ENCODE measurements at regions not wholly inside any gene's neighbourhood (a gene's known extent, or its start where the extent isn't known, plus 50 kb on each side); places are given as distances from the start of the nearest gene placed in this dataset.

GRCh38 chr5:67969631-67970030, 245.9 kb upstream of the PIK3R1 start:
- no peaks in the 10 kb centered on the region for H3K36me3 ChIP-seq (ENCODE audit: control insufficient read depth, insufficient read depth, low read length)
- H3K9ac ChIP-seq (ENCODE audit: low read depth, low read length): no peak overlapping the region
- H3K9me3 ChIP-seq (ENCODE audit: control insufficient read depth, insufficient read depth, low read length): no peaks in the 10 kb centered on the region
- no peak overlapping the region for H3K27ac ChIP-seq (ENCODE audit: low read depth, low read length)
- H3K4me3 ChIP-seq (ENCODE audit: low read depth, low read length): no peak overlapping the region
- no peaks in the 10 kb centered on the region for H3K4me1 ChIP-seq (ENCODE audit: control insufficient read depth, insufficient read depth, low read length)
- no peaks in the 10 kb centered on the region for H3K27me3 ChIP-seq (ENCODE audit: control insufficient read depth, insufficient read depth, low read length)

GRCh38 chr5:67969176-67969575, 246.4 kb upstream of the PIK3R1 start:
- Histone ChIP-seq H3K9ac (ENCODE audit: low read depth, low read length) (no peak overlapping the region), H3K4me3 (ENCODE audit: low read depth, low read length) (no peak overlapping the region), H3K4me1 (ENCODE audit: control insufficient read depth, insufficient read depth, low read length) (no peaks in the 10 kb centered on the region), H3K27ac (ENCODE audit: low read depth, low read length) (no peak overlapping the region), H3K9me3 (ENCODE audit: control insufficient read depth, insufficient read depth, low read length) (no peaks in the 10 kb centered on the region), H3K36me3 (ENCODE audit: control insufficient read depth, insufficient read depth, low read length) (no peaks in the 10 kb centered on the region), H3K27me3 (ENCODE audit: control insufficient read depth, insufficient read depth, low read length) (no peaks in the 10 kb centered on the region)

GRCh38 chr5:67966712-67967111, 248.8 kb upstream of the PIK3R1 start:
- Histone ChIP-seq H3K4me3 (ENCODE audit: low read depth, low read length) (no peak overlapping the region), H3K9ac (ENCODE audit: low read depth, low read length) (no peak overlapping the region), H3K27ac (ENCODE audit: low read depth, low read length) (no peak overlapping the region), H3K36me3 (ENCODE audit: control insufficient read depth, insufficient read depth, low read length) (no peaks in the 10 kb centered on the region), H3K9me3 (ENCODE audit: control insufficient read depth, insufficient read depth, low read length) (no peaks in the 10 kb centered on the region), H3K4me1 (ENCODE audit: control insufficient read depth, insufficient read depth, low read length) (no peaks in the 10 kb centered on the region), H3K27me3 (ENCODE audit: control insufficient read depth, insufficient read depth, low read length) (no peaks in the 10 kb centered on the region)

- Histone ChIP-seq H3K4me3 (ENCODE audit: low read depth, low read length) (no peak overlapping the region), H3K9ac (ENCODE audit: low read depth, low read length) (no peak overlapping the region), H3K27me3 (ENCODE audit: control insufficient read depth, insufficient read depth, low read length) (no peaks in the 10 kb centered on the region), H3K4me1 (ENCODE audit: control insufficient read depth, insufficient read depth, low read length) (peaks cover 5% of the 10 kb centered on the region), H3K36me3 (ENCODE audit: control insufficient read depth, insufficient read depth, low read length) (no peaks in the 10 kb centered on the region), H3K9me3 (ENCODE audit: control insufficient read depth, insufficient read depth, low read length) (no peaks in the 10 kb centered on the region), H3K27ac (ENCODE audit: low read depth, low read length) (no peak overlapping the region)
These were observed 250.9 kb upstream of the PIK3R1 start for GRCh38 chr5:67964619-67965018.

- no peaks in the 10 kb centered on the region for H3K36me3 ChIP-seq (ENCODE audit: control insufficient read depth, insufficient read depth, low read length)
- H3K9ac ChIP-seq (ENCODE audit: low read depth, low read length): no peak overlapping the region
- H3K9me3 ChIP-seq (ENCODE audit: control insufficient read depth, insufficient read depth, low read length): no peaks in the 10 kb centered on the region
- no peak overlapping the region for H3K4me3 ChIP-seq (ENCODE audit: low read depth, low read length)
- peaks cover 5% of the 10 kb centered on the region for H3K4me1 ChIP-seq (ENCODE audit: control insufficient read depth, insufficient read depth, low read length)
- no peaks in the 10 kb centered on the region for H3K27me3 ChIP-seq (ENCODE audit: control insufficient read depth, insufficient read depth, low read length)
- H3K27ac ChIP-seq (ENCODE audit: low read depth, low read length): no peak overlapping the region
These were observed 251.6 kb upstream of the PIK3R1 start for GRCh38 chr5:67963789-67964519.

GRCh38 chr5:67960939-67961338, 254.6 kb upstream of the PIK3R1 start:
- H3K36me3 ChIP-seq (ENCODE audit: control insufficient read depth, insufficient read depth, low read length): no peaks in the 10 kb centered on the region
- no peaks in the 10 kb centered on the region for H3K27me3 ChIP-seq (ENCODE audit: control insufficient read depth, insufficient read depth, low read length)
- H3K4me3 ChIP-seq (ENCODE audit: low read depth, low read length): no peak overlapping the region
- no peak overlapping the region for H3K9ac ChIP-seq (ENCODE audit: low read depth, low read length)
- no peaks in the 10 kb centered on the region for H3K9me3 ChIP-seq (ENCODE audit: control insufficient read depth, insufficient read depth, low read length)
- no peak overlapping the region for H3K27ac ChIP-seq (ENCODE audit: low read depth, low read length)
- H3K4me1 ChIP-seq (ENCODE audit: control insufficient read depth, insufficient read depth, low read length): peaks cover 5% of the 10 kb centered on the region

- H3K9ac ChIP-seq (ENCODE audit: low read depth, low read length): no peak overlapping the region
- no peak overlapping the region for H3K27ac ChIP-seq (ENCODE audit: low read depth, low read length)
- H3K9me3 ChIP-seq (ENCODE audit: control insufficient read depth, insufficient read depth, low read length): no peaks in the 10 kb centered on the region
These were observed 258.2 kb upstream of the PIK3R1 start for GRCh38 chr5:67957374-67957773.

GRCh38 chr5:67954351-67954750, 261.2 kb upstream of the PIK3R1 start:
- no peaks in the 10 kb centered on the region for H3K27me3 ChIP-seq (ENCODE audit: control insufficient read depth, insufficient read depth, low read length)
- no peaks in the 10 kb centered on the region for H3K9me3 ChIP-seq (ENCODE audit: control insufficient read depth, insufficient read depth, low read length)
- H3K9ac ChIP-seq (ENCODE audit: low read depth, low read length): no peak overlapping the region
- H3K36me3 ChIP-seq (ENCODE audit: control insufficient read depth, insufficient read depth, low read length): no peaks in the 10 kb centered on the region
- no peak overlapping the region for H3K27ac ChIP-seq (ENCODE audit: low read depth, low read length)
- no peak overlapping the region for H3K4me3 ChIP-seq (ENCODE audit: low read depth, low read length)
- H3K4me1 ChIP-seq (ENCODE audit: control insufficient read depth, insufficient read depth, low read length): no peaks in the 10 kb centered on the region; the same call in 1 of the 2 replicates

More at GRCh38 chr5:67957374-67957773, 258.2 kb upstream of the PIK3R1 start:
- no peaks in the 10 kb centered on the region for H3K27me3 ChIP-seq (ENCODE audit: control insufficient read depth, insufficient read depth, low read length)
- H3K4me3 ChIP-seq (ENCODE audit: low read depth, low read length): no peak overlapping the region
- peaks cover 5% of the 10 kb centered on the region for H3K4me1 ChIP-seq (ENCODE audit: control insufficient read depth, insufficient read depth, low read length)
- no peaks in the 10 kb centered on the region for H3K36me3 ChIP-seq (ENCODE audit: control insufficient read depth, insufficient read depth, low read length)

- Histone ChIP-seq H3K4me1 (ENCODE audit: control insufficient read depth, insufficient read depth, low read length) (no peaks in the 10 kb centered on the region), H3K4me3 (ENCODE audit: low read depth, low read length) (no peak overlapping the region), H3K9ac (ENCODE audit: low read depth, low read length) (no peak overlapping the region), H3K36me3 (ENCODE audit: control insufficient read depth, insufficient read depth, low read length) (no peaks in the 10 kb centered on the region), H3K27me3 (ENCODE audit: control insufficient read depth, insufficient read depth, low read length) (no peaks in the 10 kb centered on the region), H3K27ac (ENCODE audit: low read depth, low read length) (no peak overlapping the region), H3K9me3 (ENCODE audit: control insufficient read depth, insufficient read depth, low read length) (no peaks in the 10 kb centered on the region)
These were observed 273.1 kb upstream of the PIK3R1 start for GRCh38 chr5:67942421-67942820.

GRCh38 chr5:67941614-67942401, 273.7 kb upstream of the PIK3R1 start:
- Histone ChIP-seq H3K4me3 (ENCODE audit: low read depth, low read length) (no peak overlapping the region), H3K4me1 (ENCODE audit: control insufficient read depth, insufficient read depth, low read length) (no peaks in the 10 kb centered on the region), H3K36me3 (ENCODE audit: control insufficient read depth, insufficient read depth, low read length) (no peaks in the 10 kb centered on the region), H3K27ac (ENCODE audit: low read depth, low read length) (no peak overlapping the region), H3K27me3 (ENCODE audit: control insufficient read depth, insufficient read depth, low read length) (no peaks in the 10 kb centered on the region), H3K9me3 (ENCODE audit: control insufficient read depth, insufficient read depth, low read length) (no peaks in the 10 kb centered on the region), H3K9ac (ENCODE audit: low read depth, low read length) (no peak overlapping the region)

- no peaks in the 10 kb centered on the region for H3K36me3 ChIP-seq (ENCODE audit: control insufficient read depth, insufficient read depth, low read length)
- no peaks in the 10 kb centered on the region for H3K27me3 ChIP-seq (ENCODE audit: control insufficient read depth, insufficient read depth, low read length)
- no peak overlapping the region for H3K27ac ChIP-seq (ENCODE audit: low read depth, low read length)
- H3K4me1 ChIP-seq (ENCODE audit: control insufficient read depth, insufficient read depth, low read length): 0 out of 2 replicates have a peak, but pooled peaks cover 5% of the 10 kb centered on the region
- H3K9me3 ChIP-seq (ENCODE audit: control insufficient read depth, insufficient read depth, low read length): no peaks in the 10 kb centered on the region
- no peak overlapping the region for H3K9ac ChIP-seq (ENCODE audit: low read depth, low read length)
- no peak overlapping the region for H3K4me3 ChIP-seq (ENCODE audit: low read depth, low read length)
These were observed 279.5 kb upstream of the PIK3R1 start for GRCh38 chr5:67935908-67936566.

All from HUES48 (cell line).